Occipital lobe (tissue), 2 donors: ENCODE measurements at regions not wholly inside any gene's neighbourhood (a gene's known extent, or its start where the extent isn't known, plus 50 kb on each side); places are given as distances from the start of the nearest gene placed in this dataset. TPM values are rescaled to one million over a fixed set of nuclear protein-coding genes. Genes with fewer than 3 reads are reported as not detected.

ENCODE experiments used
- DNase-seq: peaks from one replicate; lab custom pipeline; 2025; lab: John Stamatoyannopoulos, UW
- small RNA-seq: library from RNA; depleted of rRNA; stranded (forward); fragments of <200 nt; gene quantifications from one replicate; pipeline ENCODE3, GENCODE V24; 2014

DNA sequence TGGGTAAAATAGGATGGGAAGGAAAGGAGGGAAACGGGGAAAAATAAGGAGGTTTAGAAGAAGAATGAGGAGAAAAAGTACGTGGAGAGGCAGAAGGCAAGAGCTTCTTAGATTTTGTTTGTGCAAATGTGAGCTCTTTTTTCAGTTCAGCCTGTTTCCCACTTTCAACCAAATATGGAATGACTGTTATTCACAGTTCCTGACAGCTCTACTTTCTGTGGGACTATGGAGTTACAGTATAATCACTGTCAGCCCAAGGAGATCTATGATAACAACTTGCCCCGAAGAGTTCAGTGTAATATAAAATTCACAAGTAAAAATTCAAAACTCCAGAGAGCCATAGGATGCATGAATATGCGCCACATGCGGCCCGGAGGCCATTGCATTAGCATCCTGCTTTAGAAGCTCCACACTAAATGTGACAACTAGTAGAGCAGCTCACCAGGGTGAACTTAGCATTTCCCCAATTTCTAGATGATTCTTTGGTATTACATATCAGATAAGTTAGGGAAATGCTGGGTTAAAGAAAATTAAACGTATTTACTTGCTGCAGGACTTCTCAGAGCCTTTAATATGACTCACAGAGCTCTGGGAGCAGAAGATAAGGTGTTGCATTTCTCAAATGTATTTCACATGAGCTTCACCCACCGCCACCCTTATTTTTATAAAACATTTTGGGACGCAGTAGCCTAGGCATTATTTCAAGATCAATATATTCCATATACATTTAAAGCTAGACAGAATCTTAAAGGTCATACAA is 234.6 kb downstream of the EBLN2 start:
- no peak for DNase-seq

GRCh38 chr3:73296859-73297258 is 235.4 kb downstream of the EBLN2 start:
- no peak for DNase-seq

DNA sequence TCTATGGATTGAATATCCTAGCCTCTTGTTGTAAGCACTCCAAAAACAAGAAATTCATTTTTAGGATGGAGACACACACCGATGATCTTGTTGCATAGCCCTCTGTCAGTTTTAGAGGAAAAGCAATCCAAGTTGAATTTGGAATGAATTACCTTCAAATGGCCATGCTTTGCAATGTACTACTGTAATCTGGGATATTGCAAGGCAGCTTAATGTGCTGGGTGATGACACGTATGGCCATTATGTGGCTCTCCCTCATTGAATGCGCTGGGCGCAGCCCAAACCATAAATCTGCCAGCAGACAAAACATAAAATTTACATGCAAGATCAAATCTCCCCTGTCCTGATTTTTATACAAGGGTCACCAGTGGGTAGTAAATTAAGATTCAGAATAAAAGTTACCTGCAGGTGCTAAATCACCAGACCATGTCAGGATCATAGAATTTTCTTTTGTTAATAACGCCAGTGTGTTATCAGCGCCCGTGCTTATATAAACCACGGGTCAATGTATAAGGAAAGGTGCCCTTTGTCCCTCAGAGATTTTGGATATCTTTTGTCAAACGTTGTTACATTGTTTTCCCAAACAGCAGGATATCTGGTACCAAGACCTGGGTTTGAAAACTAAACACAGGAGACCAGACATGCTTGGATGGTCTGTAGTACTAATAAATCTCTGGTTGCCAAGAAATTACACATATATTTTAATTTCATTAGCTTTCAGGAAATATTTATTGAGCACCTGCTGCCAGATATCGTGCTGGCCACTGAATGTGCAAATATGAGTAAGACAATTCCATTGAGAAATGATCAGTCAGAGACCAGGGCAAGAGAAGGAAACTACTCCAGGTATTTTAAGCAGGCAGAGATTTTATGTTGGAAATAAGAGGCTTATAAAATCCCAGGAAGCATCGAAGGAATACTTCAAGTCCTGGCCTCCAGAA is 237.1 kb downstream of the EBLN2 start:
- DNase-seq = no peak

- no peak for DNase-seq
These were observed 237.8 kb downstream of the EBLN2 start for GRCh38 chr3:73299184-73299691.

- no peak for DNase-seq
These were observed 252.9 kb downstream of the EBLN2 start for GRCh38 chr3:73314151-73314951.

GRCh38 chr3:73315706-73316105 is 254.2 kb downstream of the EBLN2 start:
- no peak for DNase-seq

DNA sequence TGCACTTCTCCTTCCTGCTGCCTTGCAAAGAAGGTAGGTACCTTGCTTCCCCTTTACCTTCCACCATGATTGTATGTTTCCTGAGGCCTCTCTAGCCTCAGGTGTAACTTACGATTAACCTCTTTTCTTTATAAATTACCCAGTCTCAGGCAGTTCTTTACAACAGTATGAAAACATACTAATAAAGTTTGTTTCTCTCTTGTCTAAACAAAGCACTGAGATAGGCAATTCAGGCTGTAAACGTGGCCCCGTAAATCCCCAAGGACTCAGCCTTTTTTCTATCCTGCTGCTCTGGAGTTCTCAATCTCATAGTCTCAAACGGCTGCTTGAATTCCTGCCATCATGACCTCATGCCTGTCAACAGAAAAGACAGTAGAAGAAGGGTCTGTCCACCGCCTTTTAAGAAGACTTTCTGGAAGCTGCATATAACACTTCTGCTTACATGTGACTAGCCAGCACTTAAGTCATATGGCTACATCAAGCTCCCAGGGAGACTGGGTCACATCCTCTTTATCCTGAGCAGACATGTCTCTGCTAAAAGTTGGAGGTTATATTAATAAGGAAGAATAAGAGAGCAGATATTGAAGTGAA is 257.8 kb downstream of the EBLN2 start:
- DNase-seq = no peak

GRCh38 chr3:73321286-73321999 is 260.0 kb downstream of the EBLN2 start:
- no peak for DNase-seq

DNA sequence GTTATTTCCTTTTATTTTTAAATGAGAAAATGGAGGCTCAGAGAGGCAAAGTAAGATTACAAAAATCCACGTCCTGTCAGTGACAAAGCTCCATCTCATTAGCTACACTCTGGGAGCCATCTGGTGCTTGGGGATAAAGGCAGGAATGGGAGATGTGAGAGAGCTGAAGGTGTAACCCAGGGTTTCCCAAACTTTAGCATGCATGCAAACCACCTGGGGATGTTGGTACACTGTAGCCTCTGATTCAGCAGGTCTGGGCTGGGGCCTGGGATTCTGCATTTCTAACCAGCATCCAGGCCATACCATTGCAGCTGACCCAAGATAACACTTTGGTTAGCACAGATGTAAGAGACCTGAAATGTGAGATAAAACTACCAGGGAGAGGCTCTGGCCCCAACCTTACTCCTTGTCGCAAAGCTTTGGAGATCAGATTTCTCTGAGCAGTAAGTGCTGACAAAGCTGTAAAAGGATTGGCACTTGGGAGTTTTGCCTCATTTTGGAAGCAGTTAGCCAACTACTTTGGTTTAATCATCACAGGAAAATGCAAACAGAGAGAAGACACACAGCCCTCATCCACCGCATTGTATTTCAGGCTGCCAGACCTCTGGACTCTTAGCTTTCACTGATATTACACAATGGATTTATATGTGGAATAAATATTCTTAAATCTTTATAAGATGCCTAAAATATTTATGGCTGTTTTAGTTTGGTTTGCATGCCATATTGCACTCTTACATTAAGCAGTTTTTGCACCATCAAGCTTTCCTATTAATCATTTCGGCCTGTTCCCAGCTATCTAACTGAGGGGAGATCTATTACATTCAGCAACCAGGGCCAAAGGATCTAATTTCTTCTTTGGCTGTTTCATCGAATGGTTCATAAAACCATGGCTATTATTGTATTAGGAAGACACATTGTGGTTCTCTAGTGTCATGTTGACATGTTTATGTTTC is 263.0 kb downstream of the EBLN2 start:
- DNase-seq = no peak

DNA sequence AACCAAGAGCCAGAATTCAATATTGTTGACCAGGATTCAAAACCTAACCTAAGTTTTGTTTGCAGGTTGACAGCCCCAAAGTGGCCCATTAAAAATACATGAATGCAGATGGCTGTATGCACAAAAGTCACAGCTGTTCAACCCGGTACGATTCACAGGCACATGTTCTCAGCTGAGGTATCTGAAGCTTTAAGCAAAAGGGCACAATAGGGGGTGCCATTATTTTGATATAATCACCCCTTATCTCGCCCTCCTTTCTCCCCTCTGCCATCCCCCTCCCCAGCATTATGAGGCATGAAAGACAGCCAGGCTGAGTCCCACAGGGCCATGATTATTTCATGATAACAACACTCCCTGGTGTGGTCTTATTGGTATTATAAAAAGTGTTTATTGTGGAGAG is 264.9 kb downstream of the EBLN2 start:
- DNase-seq = no peak

DNA sequence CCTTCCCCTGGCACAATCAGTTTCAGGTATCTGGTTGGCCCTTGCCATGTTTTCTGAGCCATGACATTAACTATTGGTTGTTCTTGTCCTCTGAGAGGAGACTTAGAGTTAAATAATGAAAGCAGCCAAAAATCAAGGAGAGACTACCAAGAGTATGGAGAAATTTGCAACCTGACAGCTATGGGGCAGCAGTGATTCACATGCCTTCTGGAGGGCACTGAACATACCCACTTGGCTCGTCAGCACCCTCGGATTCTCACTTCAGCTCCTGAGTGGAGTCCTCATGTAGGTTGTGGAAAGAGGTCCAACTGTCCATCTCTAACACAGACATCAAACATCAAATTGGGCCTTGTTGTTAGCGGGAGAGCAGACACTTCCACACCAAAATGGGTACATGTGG is 265.6 kb downstream of the EBLN2 start:
- no peak for DNase-seq

Small RNA genes lying in the stretch of these regions (small RNA-seq; reads per million reads assigned to genes)
- gene RNU6-1270P = not detected
